K562 (cell line): ENCODE measurements at regions not wholly inside any gene's neighbourhood (a gene's known extent, or its start where the extent isn't known, plus 50 kb on each side); places are given as distances from the start of the nearest gene placed in this dataset.

Experiments used
- ATAC-seq: fragments of 200-7000 bp; cut with Tn5 transposase; 3 replicates; pipeline ENCODE4 v1.9.1; 2020; ENCODE audit warnings: moderate library complexity
- BruUV-seq: library from RNA; stranded (reverse); fragments of 400-500 nt; replicated peaks from 2 replicates; lab custom pipeline; 2021; lab: Mats Ljungman, UMichigan
- CTCF ChIA-PET: fragments of 300-600 bp; formaldehyde crosslinking; extraction: SDS; loops from one replicate; lab custom pipeline; 2021; ENCODE audit warnings: low intra/inter-chr PET ratio; lab: Yijun Ruan, JAX
- POLR2A ChIA-PET: fragments of 300-600, 350-650 bp; sonication (Branson Sonifier 250); formaldehyde crosslinking; extraction: SDS; loops from one replicate; lab custom pipeline; 2021; ENCODE audit warnings: antibody characterized with exemption, inconsistent platforms; lab: Yijun Ruan, JAX
- DNase-seq, 4 experiments: peaks; one replicate each; pipeline versions ENCODE4 v3.0.0 to v3.0.0-alpha.2; 2011 to 2018; ENCODE audit warnings: low spot score in 3 of 4, mixed read lengths in 3 of 4; ENCODE audit errors: extremely low read depth in 1 of 4
- FAIRE-seq: peaks from 2 replicates; lab custom pipeline; 2011; peaks lifted over from hg19 to GRCh38; lab: Jason Lieb, UNC
- H2AFZ ChIP-seq: 2 replicates; pipeline ENCODE4 v1.6.0; 2011; ENCODE audit warnings: low read depth, low read length, control low read depth, inconsistent platforms
- H3K27ac ChIP-seq: fragments of 200-600 bp; 3 replicates; pipeline ENCODE4 v1.8.0; 2011; ENCODE audit warnings: low read depth, mild to moderate bottlenecking, control low read depth, inconsistent platforms, low read length, moderate library complexity, mixed read lengths; ENCODE audit errors: extremely low read depth
- H3K27me3 ChIP-seq, 2 experiments: fragments of 300-600 bp in 1 of 2; 2 replicates in 1 of 2; 3 replicates in 1 of 2; pipeline versions ENCODE4 v1.6.0 to v1.8.0; 2011; ENCODE audit warnings: inconsistent platforms in 2 of 2, low read length in 2 of 2, mild to moderate bottlenecking in 1 of 2, mixed read lengths in 1 of 2, moderate library complexity in 1 of 2; ENCODE audit not compliant: control insufficient read depth in 2 of 2, insufficient read depth in 2 of 2
- H3K36me3 ChIP-seq: fragments of 300-600 bp; 3 replicates; pipeline ENCODE4 v1.8.0; 2011; ENCODE audit warnings: mild to moderate bottlenecking, low read length, inconsistent platforms; ENCODE audit not compliant: control insufficient read depth, insufficient read depth
- H3K4me1 ChIP-seq, 2 experiments: fragments of 200-600 bp in 1 of 2; replicated peaks in 1 of 2; 2 replicates in 1 of 2; 3 replicates in 1 of 2; pipeline versions ENCODE4 v1.5.1 to v1.8.0; 2011; ENCODE audit warnings: inconsistent platforms in 2 of 2, low read length in 2 of 2, mild to moderate bottlenecking in 1 of 2, mixed read lengths in 1 of 2, moderate library complexity in 1 of 2; ENCODE audit not compliant: control insufficient read depth in 2 of 2, insufficient read depth in 2 of 2
- H3K4me2 ChIP-seq: 2 replicates; pipeline ENCODE4 v1.6.1; 2011; ENCODE audit warnings: low read length, control low read depth, inconsistent platforms, mixed read lengths; ENCODE audit not compliant: insufficient read depth
- H3K4me3 ChIP-seq: fragments of 200-600 bp; sonication (generic), shearing (Covaris generic); 2 replicates; pipeline ENCODE4 v1.5.1; 2016; ENCODE audit warnings: control low read depth, inconsistent platforms
- H3K79me2 ChIP-seq: fragments of 200-600 bp; 3 replicates; pipeline ENCODE4 v1.8.0; 2011; ENCODE audit warnings: low read length, inconsistent platforms; ENCODE audit not compliant: control insufficient read depth, insufficient read depth
- H3K9ac ChIP-seq, 2 experiments: 2 replicates each; pipeline versions ENCODE4 v1.6.0 to v1.6.1; 2011; ENCODE audit warnings: low read depth in 2 of 2, low read length in 2 of 2, control low read depth in 1 of 2, inconsistent platforms in 1 of 2, mild to moderate bottlenecking in 1 of 2, mixed read lengths in 1 of 2; ENCODE audit not compliant: insufficient read depth in 1 of 2
- H3K9me1 ChIP-seq: one replicate; pipeline ENCODE4 v1.6.0; 2011; ENCODE audit warnings: inconsistent platforms, mild to moderate bottlenecking, low read length, moderate library complexity; ENCODE audit not compliant: control insufficient read depth, insufficient read depth
- H3K9me3 ChIP-seq: replicated peaks from 2 replicates; pipeline ENCODE4 v1.5.1; 2011; ENCODE audit warnings: low read depth, low read length, inconsistent platforms; ENCODE audit not compliant: control insufficient read depth, insufficient read depth
- H4K20me1 ChIP-seq: replicated peaks from 2 replicates; pipeline ENCODE4 v1.6.1; 2011; ENCODE audit warnings: low read length, inconsistent platforms, mixed read lengths; ENCODE audit not compliant: control insufficient read depth, insufficient read depth
- CHD1 ChIP-seq: fragments of 200-600 bp; sonication (generic); IDR thresholded peaks from one replicate; pipeline ENCODE4 v1.6.1; 2012; ENCODE audit warnings: mild to moderate bottlenecking, moderate library complexity, low read length, inconsistent platforms
- DIDO1 ChIP-seq: fragments of 450-650 bp; IDR thresholded peaks from 2 replicates; pipeline ENCODE4 v1.6.1; 2016; ENCODE audit warnings: low read depth, missing biosample characterization, missing genetic modification characterization
- E2F6 ChIP-seq, 2 experiments: IDR thresholded peaks; 2 replicates each; pipeline ENCODE4 v1.6.1; 2011; ENCODE audit warnings: borderline replicate concordance in 1 of 2, control low read depth in 1 of 2, low read depth in 1 of 2, low read length in 1 of 2, mild to moderate bottlenecking in 1 of 2, mixed read lengths in 1 of 2, moderate library complexity in 1 of 2; ENCODE audit not compliant: insufficient read depth in 1 of 2, insufficient read length in 1 of 2, poor library complexity in 1 of 2, severe bottlenecking in 1 of 2; ENCODE audit errors: extremely low read depth in 1 of 2
- E2F8 ChIP-seq: fragments of 450-650 bp; IDR thresholded peaks from 2 replicates; pipeline ENCODE4 v1.7.1; 2018; ENCODE audit warnings: mild to moderate bottlenecking, low read depth; ENCODE audit not compliant: partially characterized antibody
- IRF2 ChIP-seq: sonication (generic); formaldehyde crosslinking; IDR thresholded peaks from 2 replicates; pipeline ENCODE4 v1.8.1; 2022; ENCODE audit warnings: mild to moderate bottlenecking, missing genetic modification reagents
- IRF9 ChIP-seq: fragments of 450-650 bp; IDR thresholded peaks from 2 replicates; pipeline ENCODE4 v1.6.1; 2016; ENCODE audit warnings: missing biosample characterization, missing genetic modification characterization
- KLF10 ChIP-seq: fragments of 250-450 bp; sonication (Bioruptor Pico); IDR thresholded peaks from 2 replicates; pipeline ENCODE4 v1.6.1; 2021; ENCODE audit warnings: matching md5 sums
- MEF2D ChIP-seq: conservative IDR thresholded peaks from 2 replicates; pipeline ENCODE4 v1.6.1; 2016; ENCODE audit warnings: low read depth, missing genetic modification characterization, missing compliant biosample characterization
- NEUROD1 ChIP-seq: fragments of 150-350 bp; IDR thresholded peaks from 2 replicates; pipeline ENCODE4 v1.6.1; 2014; ENCODE audit warnings: borderline replicate concordance, low read length, low read depth; ENCODE audit not compliant: partially characterized antibody
- RBM14 ChIP-seq: fragments of 200-400 bp; formaldehyde crosslinking; IDR thresholded peaks from 2 replicates; pipeline ENCODE4 v1.6.1; 2018; ENCODE audit warnings: low read depth, mild to moderate bottlenecking, low read length, moderate library complexity, borderline replicate concordance; ENCODE audit not compliant: insufficient read depth
- RNF219 ChIP-seq: fragments of 250-450 bp; sonication (Bioruptor Pico); IDR thresholded peaks from 2 replicates; pipeline ENCODE4 v1.5.0; 2022; ENCODE audit warnings: mild to moderate bottlenecking
- SIX5 ChIP-seq, 2 experiments: IDR thresholded peaks; 2 replicates each; pipeline ENCODE4 v1.6.1; 2011; ENCODE audit warnings: low read length in 2 of 2, borderline replicate concordance in 1 of 2, low read depth in 1 of 2, mild to moderate bottlenecking in 1 of 2, moderate library complexity in 1 of 2; ENCODE audit not compliant: insufficient read depth in 1 of 2
- TCF3 ChIP-seq: sonication (generic); formaldehyde crosslinking; IDR thresholded peaks from 2 replicates; pipeline ENCODE4 v1.4.0; 2020; ENCODE audit warnings: mild to moderate bottlenecking, missing genetic modification reagents
- ZKSCAN1 ChIP-seq: fragments of 150-350 bp; IDR thresholded peaks from 2 replicates; pipeline ENCODE4 v1.6.1; 2016; ENCODE audit warnings: low read depth, low read length
- ZNF3 ChIP-seq: fragments of 250-450 bp; sonication (Bioruptor Pico); IDR thresholded peaks from 2 replicates; pipeline ENCODE4 v1.5.0; 2021; ENCODE audit warnings: mild to moderate bottlenecking, moderate library complexity
- WGBS: fragments of 100-300 bp; shearing (Covaris generic); methylation state at CpG from one replicate; pipeline ENCODE4 v1.1.6; 2016; ENCODE audit warnings: low coverage, mixed read lengths; ENCODE audit not compliant: insufficient coverage; ENCODE audit errors: missing lambda C conversion rate; 5-methylcytosine and 5-hydroxymethylcytosine counted together
- in situ Hi-C: fragments of 300-500 bp; cut with MboI; formaldehyde crosslinking; loops from 4 replicates; pipeline ENCODE4 v1.15.0; 2018; ENCODE audit warnings: inconsistent platforms, mixed read lengths
- intact Hi-C: fragments of 100-400 bp; cut with micrococcal nuclease; formaldehyde crosslinking; loops from 2 replicates; pipeline ENCODE4 v1.14.2; 2022

- TF ChIP-seq RNF219 (CRISPR knock-in tag): no peak
- TF ChIP-seq NEUROD1: no peak
- no peak for TF ChIP-seq CHD1
These were observed 1533.3 kb upstream of the SPRY2 start (continued) for GRCh38 chr13:81874253-81874652.

DNA sequence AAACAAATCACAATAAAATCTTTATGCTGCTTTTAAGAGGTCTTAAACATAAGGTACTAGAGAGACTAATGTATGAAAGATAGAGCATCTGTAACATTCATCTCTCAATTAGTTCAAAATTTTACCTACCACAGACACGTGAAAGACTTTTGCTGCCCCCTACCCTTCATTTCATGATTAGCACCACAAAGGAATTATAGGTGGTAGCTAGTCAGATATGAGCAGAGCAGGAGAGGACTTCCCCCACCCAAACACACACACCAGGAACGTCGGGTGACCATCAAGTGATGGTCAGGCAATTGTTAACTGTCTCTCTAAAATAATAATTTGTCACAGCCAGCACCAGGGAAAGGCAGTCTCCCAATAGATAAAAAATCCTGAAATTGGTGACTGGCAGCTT, 1531.7 kb upstream of the SPRY2 start:
- FAIRE-seq (no peak), DNase-seq (no peak), ATAC-seq (no peak)
- Histone ChIP-seq H3K9ac (no peak overlapping the region), H4K20me1 (no peaks in the 10 kb centered on the region), H3K27ac (no peak overlapping the region), H3K9me3 (no peaks in the 10 kb centered on the region), H2AFZ (no peak overlapping the region), H3K4me1 (no peaks in the 10 kb centered on the region), H3K4me3 (no peak overlapping the region), H3K27me3 (no peaks in the 10 kb centered on the region), H3K9me1 (no peaks in the 10 kb centered on the region), H3K36me3 (no peaks in the 10 kb centered on the region), H3K4me2 (no peak overlapping the region), H3K79me2 (no peaks in the 10 kb centered on the region)
- WGBS: 0% methylated on average over 3 of the region's 3 CpGs
- POLR2A ChIA-PET: no interaction called here
- CTCF ChIA-PET: no interaction called here
- intact Hi-C loops (no loop called here), in situ Hi-C loops (no loop called here)
- BruUV-seq: no TSS peak
- no peak for TF ChIP-seq IRF2 (CRISPR knock-in tag)
- no peak for TF ChIP-seq MEF2D (tag)
- no peak for TF ChIP-seq IRF9
- no peak for TF ChIP-seq TCF3 (CRISPR knock-in tag)
- TF ChIP-seq ZNF3 (CRISPR knock-in tag): no peak
- no peak for TF ChIP-seq KLF10 (CRISPR knock-in tag)
- no peak for TF ChIP-seq DIDO1 (tag)
- no peak for TF ChIP-seq E2F8
- TF ChIP-seq ZKSCAN1: no peak
- TF ChIP-seq E2F6 (IDR thresholded peaks at IDR 0.05; ENCODE audit: borderline replicate concordance in 1 of 2, extremely low read depth in 1 of 2, insufficient read depth in 1 of 2, insufficient read length in 1 of 2, low read depth in 1 of 2, low read length in 1 of 2, poor library complexity in 1 of 2, severe bottlenecking in 1 of 2): no peak
- no peak for TF ChIP-seq RBM14
- no peak for TF ChIP-seq SIX5 (IDR thresholded peaks at IDR 0.05; ENCODE audit: borderline replicate concordance in 1 of 2, insufficient read depth in 1 of 2, low read depth in 1 of 2, low read length in 2 of 2)
